HepG2 (cell line): ENCODE measurements at regions not wholly inside any gene's neighbourhood (a gene's known extent, or its start where the extent isn't known, plus 50 kb on each side); places are given as distances from the start of the nearest gene placed in this dataset.

Experiments used
- GATAD2A ChIP-seq: IDR thresholded peaks from 2 replicates; pipeline ENCODE4 v1.6.1; 2016
- GPN1 ChIP-seq: sonication (generic); formaldehyde crosslinking; IDR thresholded peaks from 2 replicates; pipeline ENCODE4 v1.5.1; 2020; ENCODE audit warnings: missing genetic modification reagents, borderline replicate concordance
- HMG20A ChIP-seq: IDR thresholded peaks from 2 replicates; pipeline ENCODE4 v1.6.1; 2016; ENCODE audit warnings: borderline replicate concordance
- IKZF1 ChIP-seq: fragments of 450-650 bp; IDR thresholded peaks from 2 replicates; pipeline ENCODE4 v1.7.1; 2016
- SIN3B ChIP-seq: fragments of 150-350 bp; IDR thresholded peaks from 2 replicates; pipeline ENCODE4 v1.6.1; 2014; ENCODE audit warnings: low read length
- ZEB1 ChIP-seq: IDR thresholded peaks from 2 replicates; pipeline ENCODE4 v1.6.1; 2012; ENCODE audit warnings: mild to moderate bottlenecking, low read depth, inconsistent platforms; ENCODE audit not compliant: insufficient replicate concordance
- ZNF10 ChIP-seq: sonication (generic); formaldehyde crosslinking; IDR thresholded peaks from 2 replicates; pipeline ENCODE4 v1.4.0; 2020; ENCODE audit warnings: mild to moderate bottlenecking, low read depth, missing genetic modification reagents, borderline replicate concordance
- ZNF17 ChIP-seq: sonication (generic); formaldehyde crosslinking; IDR thresholded peaks from 2 replicates; pipeline ENCODE4 v1.5.0; 2020; ENCODE audit warnings: mild to moderate bottlenecking, missing genetic modification reagents
- ZNF251 ChIP-seq: sonication (generic); formaldehyde crosslinking; IDR thresholded peaks from 2 replicates; pipeline ENCODE4 v1.9.0; 2021; ENCODE audit warnings: mild to moderate bottlenecking, missing genetic modification reagents
- ZNF44 ChIP-seq: sonication (generic); formaldehyde crosslinking; IDR thresholded peaks from 2 replicates; pipeline ENCODE4 v1.5.1; 2020; ENCODE audit warnings: mild to moderate bottlenecking, missing genetic modification reagents
- ZNF616 ChIP-seq: sonication (generic); formaldehyde crosslinking; IDR thresholded peaks from 2 replicates; pipeline ENCODE4 v1.5.0; 2020; ENCODE audit warnings: low read depth, mild to moderate bottlenecking, missing genetic modification reagents
- ZNF775 ChIP-seq: sonication (generic); formaldehyde crosslinking; IDR thresholded peaks from 2 replicates; pipeline ENCODE4 v1.4.0; 2020; ENCODE audit warnings: missing genetic modification reagents, mild to moderate bottlenecking, moderate library complexity, borderline replicate concordance
- ZNF790 ChIP-seq: sonication (generic); formaldehyde crosslinking; IDR thresholded peaks from 2 replicates; pipeline ENCODE4 v1.8.0; 2022; ENCODE audit warnings: missing genetic modification reagents, mild to moderate bottlenecking, borderline replicate concordance
- ZSCAN29 ChIP-seq: sonication (generic); formaldehyde crosslinking; conservative IDR thresholded peaks from 2 replicates; pipeline ENCODE4 v1.4.0; 2020; ENCODE audit warnings: mild to moderate bottlenecking, missing genetic modification reagents
- TF ChIP-seq, protein P1 (sequence below): fragments of 450-650 bp; IDR thresholded peaks from 2 replicates; pipeline ENCODE4 v1.6.1; 2016
- TF ChIP-seq, protein P2 (sequence below), 2 experiments: fragments of 450-650 bp in 1 of 2; sonication (generic) in 1 of 2; formaldehyde crosslinking; IDR thresholded peaks; 2 replicates each; pipeline versions ENCODE4 v1.5.0 to v1.8.0; 2020 to 2022; ENCODE audit warnings: mild to moderate bottlenecking in 1 of 2, missing genetic modification reagents in 1 of 2
- TF ChIP-seq, protein P3 (sequence below): sonication (generic); formaldehyde crosslinking; IDR thresholded peaks from 2 replicates; pipeline ENCODE4 v1.4.0; 2020; ENCODE audit warnings: missing genetic modification reagents, borderline replicate concordance
- TF ChIP-seq, protein P4 (sequence below): sonication (generic); formaldehyde crosslinking; IDR thresholded peaks from 2 replicates; pipeline ENCODE4 v1.8.1; 2023; ENCODE audit warnings: missing genetic modification reagents, inconsistent platforms, borderline replicate concordance
- TF ChIP-seq, protein P5 (sequence below): sonication (generic); formaldehyde crosslinking; conservative IDR thresholded peaks from 2 replicates; pipeline ENCODE4 v1.4.0; 2020; ENCODE audit warnings: missing genetic modification reagents

DNA sequence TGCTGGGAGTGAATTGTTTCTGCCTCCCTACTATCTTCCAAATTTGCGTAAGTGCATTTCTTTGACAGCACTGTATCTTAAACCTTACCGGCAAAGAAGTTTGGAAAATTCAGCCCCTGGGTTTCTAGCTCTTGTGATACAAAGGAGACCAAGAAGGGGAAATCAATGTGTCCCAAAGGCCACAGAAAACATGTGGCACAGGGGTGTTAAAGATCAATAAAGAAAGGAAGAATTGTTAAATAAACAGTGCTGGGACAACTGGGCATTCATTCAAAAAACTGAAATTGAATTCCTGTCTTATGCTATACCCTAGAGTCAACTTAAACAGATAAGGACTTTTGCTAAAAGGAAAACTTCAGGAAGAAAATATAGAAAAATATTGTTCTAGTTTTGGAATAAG is 328.1 kb downstream of the MAN2A1 start (continued):
- TF ChIP-seq ZNF10 (CRISPR knock-in tag): no peak
- TF ChIP-seq ZSCAN29 (CRISPR knock-in tag): no peak
- no peak for TF ChIP-seq ZNF616
- TF ChIP-seq, protein P1, sequence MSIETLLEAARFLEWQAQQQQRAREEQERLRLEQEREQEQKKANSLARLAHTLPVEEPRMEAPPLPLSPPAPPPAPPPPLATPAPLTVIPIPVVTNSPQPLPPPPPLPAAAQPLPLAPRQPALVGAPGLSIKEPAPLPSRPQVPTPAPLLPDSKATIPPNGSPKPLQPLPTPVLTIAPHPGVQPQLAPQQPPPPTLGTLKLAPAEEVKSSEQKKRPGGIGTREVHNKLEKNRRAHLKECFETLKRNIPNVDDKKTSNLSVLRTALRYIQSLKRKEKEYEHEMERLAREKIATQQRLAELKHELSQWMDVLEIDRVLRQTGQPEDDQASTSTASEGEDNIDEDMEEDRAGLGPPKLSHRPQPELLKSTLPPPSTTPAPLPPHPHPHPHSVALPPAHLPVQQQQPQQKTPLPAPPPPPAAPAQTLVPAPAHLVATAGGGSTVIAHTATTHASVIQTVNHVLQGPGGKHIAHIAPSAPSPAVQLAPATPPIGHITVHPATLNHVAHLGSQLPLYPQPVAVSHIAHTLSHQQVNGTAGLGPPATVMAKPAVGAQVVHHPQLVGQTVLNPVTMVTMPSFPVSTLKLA: no peak
- TF ChIP-seq ZNF17 (CRISPR knock-in tag): no peak
- TF ChIP-seq ZNF775 (CRISPR knock-in tag): no peak
- TF ChIP-seq, protein P2, sequence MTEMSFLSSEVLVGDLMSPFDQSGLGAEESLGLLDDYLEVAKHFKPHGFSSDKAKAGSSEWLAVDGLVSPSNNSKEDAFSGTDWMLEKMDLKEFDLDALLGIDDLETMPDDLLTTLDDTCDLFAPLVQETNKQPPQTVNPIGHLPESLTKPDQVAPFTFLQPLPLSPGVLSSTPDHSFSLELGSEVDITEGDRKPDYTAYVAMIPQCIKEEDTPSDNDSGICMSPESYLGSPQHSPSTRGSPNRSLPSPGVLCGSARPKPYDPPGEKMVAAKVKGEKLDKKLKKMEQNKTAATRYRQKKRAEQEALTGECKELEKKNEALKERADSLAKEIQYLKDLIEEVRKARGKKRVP (CRISPR knock-in tag; IDR thresholded peaks at IDR 0.05): 0 out of 4 replicates have a peak, but pooled peaks of 1 of the 2 experiments have one; percentile 33
- TF ChIP-seq GATAD2A (CRISPR knock-in tag): peak; percentile 98
- no peak for TF ChIP-seq IKZF1
- TF ChIP-seq SIN3B: no peak
- no peak for TF ChIP-seq ZEB1
- no peak for TF ChIP-seq ZNF44 (CRISPR knock-in tag)
- peak; percentile 61; the same call in 1 of the 2 replicates for TF ChIP-seq HMG20A (CRISPR knock-in tag)
- no peak for TF ChIP-seq ZNF790 (CRISPR knock-in tag)
- no peak for TF ChIP-seq GPN1 (CRISPR knock-in tag)
- TF ChIP-seq, protein P3, sequence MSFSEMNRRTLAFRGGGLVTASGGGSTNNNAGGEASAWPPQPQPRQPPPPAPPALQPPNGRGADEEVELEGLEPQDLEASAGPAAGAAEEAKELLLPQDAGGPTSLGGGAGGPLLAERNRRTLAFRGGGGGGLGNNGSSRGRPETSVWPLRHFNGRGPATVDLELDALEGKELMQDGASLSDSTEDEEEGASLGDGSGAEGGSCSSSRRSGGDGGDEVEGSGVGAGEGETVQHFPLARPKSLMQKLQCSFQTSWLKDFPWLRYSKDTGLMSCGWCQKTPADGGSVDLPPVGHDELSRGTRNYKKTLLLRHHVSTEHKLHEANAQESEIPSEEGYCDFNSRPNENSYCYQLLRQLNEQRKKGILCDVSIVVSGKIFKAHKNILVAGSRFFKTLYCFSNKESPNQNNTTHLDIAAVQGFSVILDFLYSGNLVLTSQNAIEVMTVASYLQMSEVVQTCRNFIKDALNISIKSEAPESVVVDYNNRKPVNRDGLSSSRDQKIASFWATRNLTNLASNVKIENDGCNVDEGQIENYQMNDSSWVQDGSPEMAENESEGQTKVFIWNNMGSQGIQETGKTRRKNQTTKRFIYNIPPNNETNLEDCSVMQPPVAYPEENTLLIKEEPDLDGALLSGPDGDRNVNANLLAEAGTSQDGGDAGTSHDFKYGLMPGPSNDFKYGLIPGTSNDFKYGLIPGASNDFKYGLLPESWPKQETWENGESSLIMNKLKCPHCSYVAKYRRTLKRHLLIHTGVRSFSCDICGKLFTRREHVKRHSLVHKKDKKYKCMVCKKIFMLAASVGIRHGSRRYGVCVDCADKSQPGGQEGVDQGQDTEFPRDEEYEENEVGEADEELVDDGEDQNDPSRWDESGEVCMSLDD (CRISPR knock-in tag): no peak
- TF ChIP-seq, protein P4, sequence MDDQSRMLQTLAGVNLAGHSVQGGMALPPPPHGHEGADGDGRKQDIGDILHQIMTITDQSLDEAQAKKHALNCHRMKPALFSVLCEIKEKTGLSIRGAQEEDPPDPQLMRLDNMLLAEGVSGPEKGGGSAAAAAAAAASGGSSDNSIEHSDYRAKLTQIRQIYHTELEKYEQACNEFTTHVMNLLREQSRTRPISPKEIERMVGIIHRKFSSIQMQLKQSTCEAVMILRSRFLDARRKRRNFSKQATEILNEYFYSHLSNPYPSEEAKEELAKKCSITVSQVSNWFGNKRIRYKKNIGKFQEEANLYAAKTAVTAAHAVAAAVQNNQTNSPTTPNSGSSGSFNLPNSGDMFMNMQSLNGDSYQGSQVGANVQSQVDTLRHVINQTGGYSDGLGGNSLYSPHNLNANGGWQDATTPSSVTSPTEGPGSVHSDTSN (CRISPR knock-in tag): no peak
- no peak for TF ChIP-seq ZNF251
- TF ChIP-seq, protein P5, sequence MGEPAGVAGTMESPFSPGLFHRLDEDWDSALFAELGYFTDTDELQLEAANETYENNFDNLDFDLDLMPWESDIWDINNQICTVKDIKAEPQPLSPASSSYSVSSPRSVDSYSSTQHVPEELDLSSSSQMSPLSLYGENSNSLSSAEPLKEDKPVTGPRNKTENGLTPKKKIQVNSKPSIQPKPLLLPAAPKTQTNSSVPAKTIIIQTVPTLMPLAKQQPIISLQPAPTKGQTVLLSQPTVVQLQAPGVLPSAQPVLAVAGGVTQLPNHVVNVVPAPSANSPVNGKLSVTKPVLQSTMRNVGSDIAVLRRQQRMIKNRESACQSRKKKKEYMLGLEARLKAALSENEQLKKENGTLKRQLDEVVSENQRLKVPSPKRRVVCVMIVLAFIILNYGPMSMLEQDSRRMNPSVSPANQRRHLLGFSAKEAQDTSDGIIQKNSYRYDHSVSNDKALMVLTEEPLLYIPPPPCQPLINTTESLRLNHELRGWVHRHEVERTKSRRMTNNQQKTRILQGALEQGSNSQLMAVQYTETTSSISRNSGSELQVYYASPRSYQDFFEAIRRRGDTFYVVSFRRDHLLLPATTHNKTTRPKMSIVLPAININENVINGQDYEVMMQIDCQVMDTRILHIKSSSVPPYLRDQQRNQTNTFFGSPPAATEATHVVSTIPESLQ (CRISPR knock-in tag): no peak
